NCI-H1436 (cell line): ENCODE measurements at regions not wholly inside any gene's neighbourhood (a gene's known extent, or its start where the extent isn't known, plus 50 kb on each side); places are given as distances from the start of the nearest gene placed in this dataset.

Experiments
- DNase-seq: peaks from one replicate; lab custom pipeline; 2025; lab: John Stamatoyannopoulos, UW

- no peak for DNase-seq
Measured at GRCh38 chr3:94179059-94179458, 116.2 kb downstream of the NSUN3 start.

DNA sequence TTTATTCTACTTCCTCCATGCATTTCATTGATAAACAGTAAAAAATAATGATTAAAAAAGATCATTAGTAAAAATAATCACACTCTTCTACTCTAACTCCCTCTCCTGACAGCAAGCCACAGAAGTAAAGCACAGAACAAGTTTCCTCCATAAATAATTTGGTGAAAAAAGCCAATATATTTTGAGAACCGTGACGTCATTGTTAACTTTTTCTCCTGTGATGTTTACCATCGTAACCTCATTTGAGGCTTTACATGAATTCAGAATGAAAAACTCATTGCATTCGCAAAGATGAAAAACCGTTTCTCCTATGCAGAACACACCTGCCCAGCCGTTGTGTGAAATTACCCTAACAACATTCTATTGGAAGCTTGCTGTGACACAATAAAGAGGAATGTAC is 120.7 kb downstream of the NSUN3 start:
- no peak for DNase-seq

DNA sequence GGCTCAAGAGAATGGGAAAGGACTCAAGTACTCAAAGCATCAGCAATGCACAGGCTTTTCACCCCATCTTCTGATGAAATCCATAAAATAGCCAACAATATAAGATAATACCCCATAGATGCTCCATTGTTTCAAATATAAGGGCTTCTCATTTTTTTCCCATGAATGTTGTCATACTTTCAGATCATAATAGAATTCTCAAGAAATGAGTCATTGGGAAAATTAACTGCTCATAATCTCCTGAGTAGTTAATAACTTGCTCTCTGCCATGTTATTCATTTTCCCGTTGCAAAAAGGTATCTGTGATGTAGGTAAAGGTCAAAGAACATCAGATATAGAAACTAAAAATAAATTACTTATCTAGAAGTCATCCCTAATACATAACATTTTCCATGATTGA is 121.9 kb downstream of the NSUN3 start:
- DNase-seq, result no peak

GRCh38 chr3:94185753-94186152 is 122.9 kb downstream of the NSUN3 start:
- no peak for DNase-seq

- no peak for DNase-seq
Measured at GRCh38 chr3:94187697-94188096, 124.8 kb downstream of the NSUN3 start.

- DNase-seq, result no peak
Measured at GRCh38 chr3:94195381-94195780, 132.5 kb downstream of the NSUN3 start.

- no peak for DNase-seq
Measured at GRCh38 chr3:94206291-94206690, 143.4 kb downstream of the NSUN3 start.

DNA sequence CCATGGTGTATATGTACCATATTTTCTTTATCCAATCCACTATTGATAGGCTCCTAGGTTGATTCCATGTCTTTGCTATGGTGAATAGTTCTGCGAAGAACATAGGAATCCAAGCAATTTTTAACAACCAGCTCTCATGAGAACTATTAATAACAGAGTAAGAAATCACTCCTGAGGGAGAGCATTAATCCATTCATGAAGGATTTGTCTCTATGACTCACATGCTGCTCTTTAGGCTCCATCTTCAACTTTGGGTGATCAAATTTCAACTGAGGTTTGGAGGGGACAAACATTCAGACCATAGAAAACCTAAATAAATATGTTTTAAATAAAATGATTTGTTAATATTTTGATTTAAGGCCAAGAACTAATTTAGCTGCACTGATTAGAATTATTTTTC is 147.4 kb downstream of the NSUN3 start:
- DNase-seq, result no peak

GRCh38 chr3:94217406-94217805 is 154.5 kb downstream of the NSUN3 start:
- no peak for DNase-seq

DNA sequence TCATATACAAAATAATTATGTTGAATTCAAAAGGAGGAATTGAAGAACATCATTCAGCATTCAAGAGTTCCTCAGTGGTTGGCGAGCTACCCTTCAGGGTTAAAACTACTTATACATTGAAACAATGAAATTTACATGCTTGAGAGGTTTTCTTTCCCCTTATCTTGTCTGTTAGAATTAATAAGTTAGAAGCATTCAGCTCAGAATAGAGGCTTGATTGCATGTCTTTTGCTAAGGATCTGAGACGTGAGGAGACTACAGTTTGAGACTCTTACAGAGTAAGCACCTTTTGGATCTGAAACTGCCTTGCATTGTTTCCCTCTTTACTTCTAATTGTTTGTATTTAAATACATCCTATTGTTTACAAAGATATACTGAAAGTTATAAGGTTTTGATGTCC is 157.6 kb downstream of the NSUN3 start:
- DNase-seq, result no peak

DNA sequence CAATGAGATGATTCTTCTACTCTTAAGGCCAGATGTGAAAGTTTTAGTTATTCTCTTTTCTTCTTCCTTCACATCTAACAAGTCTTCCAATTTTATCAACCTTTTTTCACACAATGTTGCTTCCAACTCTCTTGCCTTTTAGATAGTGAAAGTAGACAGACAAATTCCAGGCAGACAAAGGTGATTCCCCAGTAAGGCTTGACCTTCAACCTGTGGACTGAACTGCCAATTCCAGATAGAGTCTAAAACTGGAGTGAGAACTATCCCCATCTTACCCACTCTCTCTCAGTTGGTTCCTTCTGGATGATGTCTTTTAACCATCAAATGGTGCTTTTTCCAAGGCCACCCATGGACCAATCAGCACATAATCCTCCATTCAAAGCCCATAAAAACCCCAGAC is 159.0 kb downstream of the NSUN3 start:
- DNase-seq, result no peak

- DNase-seq, result no peak
Measured at GRCh38 chr3:94225148-94225865, 162.4 kb downstream of the NSUN3 start.

- DNase-seq, result no peak
Measured at GRCh38 chr3:94226078-94226477, 163.2 kb downstream of the NSUN3 start.

- no peak for DNase-seq
Measured at GRCh38 chr3:94232921-94233320, 170.1 kb downstream of the NSUN3 start.

GRCh38 chr3:94234177-94234788 is 171.4 kb downstream of the NSUN3 start:
- DNase-seq, result no peak

GRCh38 chr3:94241986-94242385 is 179.1 kb downstream of the NSUN3 start:
- no peak for DNase-seq

DNA sequence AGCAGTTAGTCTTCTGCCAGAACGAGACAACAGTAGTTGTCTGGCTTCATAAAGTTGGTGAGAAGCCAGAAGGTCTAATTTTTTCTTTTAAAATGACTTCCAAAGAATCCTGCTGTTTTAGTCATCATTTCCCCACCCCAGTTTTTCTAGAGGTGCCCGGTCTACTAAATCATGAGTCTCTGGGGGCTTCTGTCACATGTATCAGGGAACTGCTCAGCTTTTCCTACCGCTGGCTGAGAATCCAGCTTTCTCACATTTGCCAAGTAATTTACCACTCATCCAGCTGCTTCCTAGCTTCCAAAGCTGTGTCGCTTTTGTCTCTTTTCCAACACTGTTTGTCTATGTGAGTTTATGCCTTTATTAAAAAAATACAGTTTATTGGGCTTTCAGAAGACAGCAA is 183.3 kb downstream of the NSUN3 start:
- no peak for DNase-seq

DNA sequence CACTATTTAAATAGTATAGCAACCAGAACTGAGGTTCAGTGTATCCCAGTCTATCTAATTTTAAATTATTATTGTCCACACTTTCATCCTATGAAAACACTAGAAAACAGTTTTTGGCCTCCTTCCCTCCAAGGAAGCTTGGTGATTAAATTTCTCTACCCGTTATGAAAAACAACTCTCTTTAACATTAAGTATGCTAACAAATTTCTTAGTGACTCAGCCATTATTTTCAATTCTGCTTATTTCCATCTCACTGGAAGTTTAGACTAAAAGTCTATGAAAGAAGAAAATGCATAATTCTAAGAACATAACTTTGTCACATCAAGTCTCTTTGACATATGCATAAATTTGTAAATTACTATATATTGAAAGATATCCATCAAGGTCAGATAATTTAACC is 185.2 kb downstream of the NSUN3 start:
- DNase-seq, result no peak

- peak; percentile 53 for DNase-seq
Measured at GRCh38 chr3:94249491-94250079, 186.7 kb downstream of the NSUN3 start.

DNA sequence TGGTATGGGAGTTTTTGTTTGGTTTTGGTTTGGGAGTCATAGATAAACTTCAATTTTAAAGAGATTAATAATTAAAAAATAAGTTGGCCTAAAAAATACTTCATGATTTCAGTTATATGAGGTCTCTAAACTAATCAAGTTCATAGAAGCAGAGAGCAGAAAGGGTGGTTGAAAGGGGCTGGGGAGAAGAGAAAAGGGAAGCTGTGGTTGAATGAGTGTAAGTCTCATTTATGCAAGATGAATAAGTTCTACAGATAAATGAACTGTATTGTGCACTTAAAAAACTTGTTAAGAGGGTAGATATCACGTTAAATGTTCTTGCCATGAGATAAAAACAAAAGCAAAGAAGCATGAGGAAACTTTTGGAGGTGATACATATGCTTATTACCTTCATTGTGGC is 188.7 kb downstream of the NSUN3 start:
- DNase-seq, result no peak

- DNase-seq, result no peak
Measured at GRCh38 chr3:94252316-94252715, 189.5 kb downstream of the NSUN3 start.

DNA sequence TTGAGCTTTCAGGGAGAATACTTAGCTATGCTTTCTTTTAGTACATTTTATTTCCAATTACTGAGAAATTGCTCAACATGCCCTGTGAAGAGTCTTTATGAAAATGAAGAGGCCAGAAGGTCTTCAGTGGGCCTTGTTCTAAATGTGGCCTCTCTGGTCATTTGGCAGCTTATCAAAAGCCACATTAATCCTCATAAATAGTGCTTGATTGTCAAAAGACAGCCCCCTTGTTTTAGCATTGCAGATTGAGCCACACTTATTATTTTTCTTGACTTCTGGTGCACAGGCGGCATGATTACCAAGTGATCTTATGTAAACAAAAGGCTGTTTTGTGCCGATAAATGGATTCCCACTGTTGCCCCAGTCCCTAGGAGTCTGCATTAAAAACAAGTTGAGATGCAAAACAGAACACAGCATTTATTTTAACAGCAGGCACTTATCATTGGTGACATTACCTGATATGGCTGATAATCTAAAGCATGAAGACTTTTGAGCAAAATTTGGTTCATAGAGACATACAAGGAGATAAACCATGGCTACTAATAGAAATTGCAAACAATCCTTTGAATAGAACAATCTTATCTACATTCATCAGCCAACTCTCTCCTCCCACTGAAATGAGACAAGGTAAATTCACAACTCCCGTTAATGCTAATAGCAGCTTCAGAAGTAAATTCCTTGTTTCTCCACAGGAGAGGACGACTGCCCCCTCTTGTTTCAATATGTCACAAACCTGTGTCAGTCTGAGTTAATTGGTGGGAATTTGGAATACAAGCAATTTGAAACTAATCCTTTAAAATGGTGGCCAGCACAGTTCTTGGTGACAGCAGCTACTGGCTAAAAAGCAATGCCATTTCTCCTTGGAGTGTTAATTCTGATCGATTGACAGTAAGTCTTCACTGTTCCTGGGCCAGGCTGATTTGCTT is 194.3 kb downstream of the NSUN3 start:
- DNase-seq, result no peak

GRCh38 chr3:94258851-94259250 is 196.0 kb downstream of the NSUN3 start:
- DNase-seq, result no peak
